ENCODE measurements at regions not wholly inside any gene's neighbourhood (a gene's known extent, or its start where the extent isn't known, plus 50 kb on each side); places are given as distances from the start of the nearest gene placed in this dataset.

DNA sequence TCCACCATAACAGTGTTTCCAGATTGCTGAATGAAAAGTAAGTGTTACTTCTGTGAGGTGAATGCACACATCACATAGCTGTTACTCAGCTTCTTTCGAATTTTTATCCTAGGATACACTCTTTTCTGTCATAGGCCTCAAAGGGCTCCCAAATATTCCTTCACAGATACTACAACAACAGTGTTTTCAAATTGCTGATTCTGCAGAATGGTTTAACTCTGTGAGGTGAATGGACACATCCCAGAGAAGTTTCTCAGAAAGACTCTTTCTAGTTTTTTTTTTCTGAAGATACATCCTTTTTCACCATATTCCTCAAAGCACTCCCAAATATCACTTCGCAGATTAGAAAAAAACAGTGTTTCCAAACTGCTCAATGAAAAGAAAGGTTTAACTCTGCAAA, 221.1 kb downstream of the OR4A5 start:
- Histone ChIP-seq H3K4me1 (ENCODE audit: insufficient read depth, low read length) (no peaks in the 10 kb centered on the region), H3K9me3 (ENCODE audit: control insufficient read depth in 1 of 2, insufficient read depth in 1 of 2, low read length in 2 of 2) (peaks cover 0 to 74% of the 10 kb centered on the region in 2 experiments), H3K27ac (ENCODE audit: low read depth in 1 of 2, low read length in 2 of 2) (no peak overlapping the region), H3K27me3 (ENCODE audit: control insufficient read depth in 1 of 2, insufficient read depth in 2 of 2, low read length in 2 of 2) (no peaks in the 10 kb centered on the region), H3K4me3 (ENCODE audit: low read length) (no peak overlapping the region), H3K36me3 (ENCODE audit: insufficient read depth, low read length) (no peaks in the 10 kb centered on the region)
- no peaks in the 10 kb centered on the region for H3K4me1 Mint-ChIP-seq (ENCODE audit: low read depth)
- ATAC-seq (ENCODE audit: poor library complexity): no peak
- ChIA-PET CTCF (no interaction called here), POLR2A (no interaction called here)
- no peak overlapping the region for H3K4me3 Mint-ChIP-seq
- peaks cover 6% of the 10 kb centered on the region for H3K9me3 Mint-ChIP-seq
- H3K27ac Mint-ChIP-seq: no peak overlapping the region
- TF ChIP-seq, protein P1, sequence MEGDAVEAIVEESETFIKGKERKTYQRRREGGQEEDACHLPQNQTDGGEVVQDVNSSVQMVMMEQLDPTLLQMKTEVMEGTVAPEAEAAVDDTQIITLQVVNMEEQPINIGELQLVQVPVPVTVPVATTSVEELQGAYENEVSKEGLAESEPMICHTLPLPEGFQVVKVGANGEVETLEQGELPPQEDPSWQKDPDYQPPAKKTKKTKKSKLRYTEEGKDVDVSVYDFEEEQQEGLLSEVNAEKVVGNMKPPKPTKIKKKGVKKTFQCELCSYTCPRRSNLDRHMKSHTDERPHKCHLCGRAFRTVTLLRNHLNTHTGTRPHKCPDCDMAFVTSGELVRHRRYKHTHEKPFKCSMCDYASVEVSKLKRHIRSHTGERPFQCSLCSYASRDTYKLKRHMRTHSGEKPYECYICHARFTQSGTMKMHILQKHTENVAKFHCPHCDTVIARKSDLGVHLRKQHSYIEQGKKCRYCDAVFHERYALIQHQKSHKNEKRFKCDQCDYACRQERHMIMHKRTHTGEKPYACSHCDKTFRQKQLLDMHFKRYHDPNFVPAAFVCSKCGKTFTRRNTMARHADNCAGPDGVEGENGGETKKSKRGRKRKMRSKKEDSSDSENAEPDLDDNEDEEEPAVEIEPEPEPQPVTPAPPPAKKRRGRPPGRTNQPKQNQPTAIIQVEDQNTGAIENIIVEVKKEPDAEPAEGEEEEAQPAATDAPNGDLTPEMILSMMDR (IDR thresholded peaks at IDR 0.05): no peak
- intact Hi-C loops (cut with DNase I, micrococcal nuclease): no loop called here
- H3K27me3 Mint-ChIP-seq: no peaks in the 10 kb centered on the region
- DNase-seq: no peak
- H3K36me3 Mint-ChIP-seq (ENCODE audit: low read depth): peaks cover 13% of the 10 kb centered on the region

DNA sequence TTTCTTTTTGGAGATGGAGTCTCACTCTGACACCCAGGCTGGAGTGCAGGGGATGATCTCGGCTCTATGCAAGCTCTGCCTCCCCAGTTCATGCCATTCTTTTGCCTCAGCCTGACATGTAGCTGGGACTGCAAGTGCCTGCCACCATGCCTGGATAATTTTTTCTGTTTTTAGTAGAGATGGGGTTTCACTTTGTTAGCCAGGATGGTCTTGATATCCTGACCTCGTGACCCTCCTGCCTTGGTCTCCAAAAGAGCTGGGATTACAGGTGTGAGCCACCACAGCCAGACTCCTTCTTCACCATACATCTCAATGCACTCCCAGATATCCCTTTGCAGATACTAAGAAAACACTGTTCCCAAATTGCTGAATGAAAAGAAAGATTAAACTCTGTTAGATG, 224.3 kb downstream of the OR4A5 start:
- Mint-ChIP-seq H3K4me3 (no peak overlapping the region), H3K36me3 (ENCODE audit: low read depth) (peaks cover 15% of the 10 kb centered on the region), H3K27me3 (no peaks in the 10 kb centered on the region), H3K27ac (no peak overlapping the region), H3K4me1 (ENCODE audit: low read depth) (no peaks in the 10 kb centered on the region), H3K9me3 (peaks cover 8% of the 10 kb centered on the region)
- Histone ChIP-seq H3K27ac (ENCODE audit: low read depth in 1 of 2, low read length in 2 of 2) (no peak overlapping the region), H3K9me3 (ENCODE audit: control insufficient read depth in 1 of 2, insufficient read depth in 1 of 2, low read length in 2 of 2) (peaks cover 0 to 74% of the 10 kb centered on the region in 2 experiments), H3K27me3 (ENCODE audit: control insufficient read depth in 1 of 2, insufficient read depth in 2 of 2, low read length in 2 of 2) (no peaks in the 10 kb centered on the region), H3K36me3 (ENCODE audit: insufficient read depth, low read length) (no peaks in the 10 kb centered on the region), H3K4me1 (ENCODE audit: insufficient read depth, low read length) (no peaks in the 10 kb centered on the region), H3K4me3 (ENCODE audit: low read length) (no peak overlapping the region)
- ChIA-PET POLR2A (no interaction called here), CTCF (no interaction called here)
- intact Hi-C loops (cut with DNase I, micrococcal nuclease): no loop called here
- TF ChIP-seq, protein P1 (IDR thresholded peaks at IDR 0.05): no peak
- no peak for ATAC-seq (ENCODE audit: poor library complexity)
- no peak for DNase-seq

DNA sequence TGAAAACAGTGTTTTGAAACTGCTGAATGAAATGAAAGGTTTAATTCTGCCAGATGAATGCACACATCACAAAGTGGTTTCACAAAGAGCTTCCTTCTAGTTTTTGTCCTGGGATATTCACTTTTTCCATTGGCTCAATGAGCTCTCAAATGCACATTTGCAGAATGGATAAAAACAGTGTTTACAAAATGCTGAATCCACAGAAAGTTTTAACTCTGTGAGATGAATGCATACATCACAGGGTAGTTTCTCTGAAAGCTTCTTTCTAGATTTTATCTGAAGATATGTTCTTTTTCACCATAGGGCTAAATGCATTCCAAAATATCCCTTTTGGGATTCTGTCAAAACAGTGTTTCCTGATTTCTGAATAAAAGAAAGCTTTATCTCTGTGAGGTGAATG, 237.6 kb downstream of the OR4A5 start:
- no peaks in the 10 kb centered on the region for H3K27me3 Mint-ChIP-seq
- Histone ChIP-seq H3K36me3 (ENCODE audit: insufficient read depth, low read length) (no peaks in the 10 kb centered on the region), H3K4me1 (ENCODE audit: insufficient read depth, low read length) (no peaks in the 10 kb centered on the region), H3K27me3 (ENCODE audit: control insufficient read depth in 1 of 2, insufficient read depth in 2 of 2, low read length in 2 of 2) (no peaks in the 10 kb centered on the region), H3K9me3 (ENCODE audit: control insufficient read depth in 1 of 2, insufficient read depth in 1 of 2, low read length in 2 of 2) (peaks cover 8 to 50% of the 10 kb centered on the region in 2 experiments), H3K27ac (ENCODE audit: low read depth in 1 of 2, low read length in 2 of 2) (no peak overlapping the region), H3K4me3 (ENCODE audit: low read length) (no peak overlapping the region)
- peaks cover 3% of the 10 kb centered on the region for H3K9me3 Mint-ChIP-seq
- POLR2A ChIA-PET: no interaction called here
- H3K4me1 Mint-ChIP-seq (ENCODE audit: low read depth): no peaks in the 10 kb centered on the region
- no peak overlapping the region for H3K4me3 Mint-ChIP-seq
- TF ChIP-seq, protein P1 (IDR thresholded peaks at IDR 0.05): no peak
- ATAC-seq (ENCODE audit: poor library complexity): no peak
- no peak for DNase-seq
- intact Hi-C loops (cut with DNase I, micrococcal nuclease): no loop called here
- no peak overlapping the region for H3K27ac Mint-ChIP-seq
- CTCF ChIA-PET: no interaction called here
- H3K36me3 Mint-ChIP-seq (ENCODE audit: low read depth): peaks cover 6% of the 10 kb centered on the region

All from CD4-positive, alpha-beta T cell (primary cell).